ENCODE measurements at regions not wholly inside any gene's neighbourhood (a gene's known extent, or its start where the extent isn't known, plus 50 kb on each side); places are given as distances from the start of the nearest gene placed in this dataset.

GRCh38 chr7:50159154-50159553 lies 66.1 kb upstream of the ZPBP start:
- Histone ChIP-seq H4K5ac (ENCODE audit: low read depth, low read length) (no peak overlapping the region), H3K9me3 (ENCODE audit: control insufficient read depth, insufficient read depth, low read length) (no peaks in the 10 kb centered on the region), H2AFZ (replicated peaks; ENCODE audit: low read length, poor library complexity) (no peak overlapping the region), H4K8ac (ENCODE audit: low read depth in 2 of 2, low read length in 2 of 2) (no peak overlapping the region), H3K36me3 (ENCODE audit: control insufficient read depth, insufficient read depth, low read length) (no peaks in the 10 kb centered on the region), H4K20me1 (ENCODE audit: insufficient read depth, low read length) (no peaks in the 10 kb centered on the region), H3K27ac (ENCODE audit: insufficient read depth, low read length) (no peak overlapping the region), H3K4me1 (ENCODE audit: control insufficient read depth, insufficient read depth, low read length) (no peaks in the 10 kb centered on the region), H3K4me2 (ENCODE audit: low read depth, low read length) (no peak overlapping the region), H2AK9ac (replicated peaks; ENCODE audit: low read depth, low read length, poor library complexity) (no peak overlapping the region), H2AK5ac (ENCODE audit: low read depth, low read length) (no peak overlapping the region), H2BK20ac (ENCODE audit: low read depth, low read length) (no peak overlapping the region), H3K4me3 (ENCODE audit: insufficient read depth, low read depth, low read length) (no peak overlapping the region), H3K18ac (ENCODE audit: low read depth, low read length) (no peak overlapping the region), H2BK5ac (ENCODE audit: low read depth, low read length, poor library complexity, severe bottlenecking) (no peak overlapping the region), H3K4ac (ENCODE audit: low read depth, low read length) (no peak overlapping the region), H3K9me1 (ENCODE audit: insufficient read depth, low read length) (no peaks in the 10 kb centered on the region), H3K27me3 (ENCODE audit: control insufficient read depth, insufficient read depth, low read length) (no peaks in the 10 kb centered on the region), H3K14ac (replicated peaks; ENCODE audit: low read depth, low read length) (no peak overlapping the region), H4K91ac (ENCODE audit: insufficient read depth, low read depth, low read length) (no peak overlapping the region), H3K23ac (ENCODE audit: low read depth, low read length) (no peak overlapping the region), H3K56ac (ENCODE audit: extremely low read depth, insufficient read depth, low read length) (no peak overlapping the region), H3K79me1 (ENCODE audit: low read depth in 1 of 2, low read length in 2 of 2) (no peaks in the 10 kb centered on the region), H3K9ac (ENCODE audit: low read depth, low read length) (no peak overlapping the region), H2BK120ac (ENCODE audit: low read depth, low read length) (no peak overlapping the region), H2BK15ac (ENCODE audit: low read depth, low read length) (no peak overlapping the region)
- no peak for TF ChIP-seq RAD21 (IDR thresholded peaks at IDR 0.05; ENCODE audit: low read length)
- TF ChIP-seq NFE2L2 (IDR thresholded peaks at IDR 0.05; ENCODE audit: low read depth, low read length) = no peak
- TF ChIP-seq BHLHE40 (IDR thresholded peaks at IDR 0.05; ENCODE audit: low read depth, low read length) = no peak
- no peak for TF ChIP-seq RFX5 (IDR thresholded peaks at IDR 0.05; ENCODE audit: low read depth, low read length)
- no peak for TF ChIP-seq MAFK (IDR thresholded peaks at IDR 0.05; ENCODE audit: low read depth, low read length)
- no peak for TF ChIP-seq CTCF (conservative IDR thresholded peaks at IDR 0.05; ENCODE audit: low read depth, low read length)
- no peak for TF ChIP-seq MAZ (IDR thresholded peaks at IDR 0.05; ENCODE audit: borderline replicate concordance, low read depth, low read length)
- BruUV-seq (replicated peaks) = no TSS peak
- WGBS, 2 experiments (ENCODE audit: extremely low coverage in 2 of 2, insufficient read length in 1 of 2) = 90% methylated on average over 6 of the region's 25 CpGs; no CpG with 5 or more reads in 1 of the 2 experiments
- dilution Hi-C loops (cut with HindIII; ENCODE audit: low sequenced_read_pairs, unreplicated experiment) = no loop called here
- in situ Hi-C loops (cut with MboI; ENCODE audit: low sequenced_read_pairs) = no loop called here
- ATAC-seq (ENCODE audit: low read depth) = no peak
- CTCF ChIA-PET = no interaction called here
- intact Hi-C loops (cut with micrococcal nuclease) = no loop called here
- DNase-seq = no peak
- POLR2A ChIA-PET (ENCODE audit: unreplicated experiment) = no interaction called here
